ENCODE measurements at regions not wholly inside any gene's neighbourhood (a gene's known extent, or its start where the extent isn't known, plus 50 kb on each side); places are given as distances from the start of the nearest gene placed in this dataset.

- peaks cover 3% of the 10 kb centered on the region; the same call in 2 of the 3 replicates for H3K9me3 ChIP-seq (replicated peaks; ENCODE audit: control insufficient read depth, insufficient read depth, low read length)
- H3K27ac ChIP-seq (ENCODE audit: control insufficient read depth, insufficient read depth): no peak overlapping the region
- ChIA-PET CTCF (no interaction called here), POLR2A (no interaction called here), RAD21 (ENCODE audit: unreplicated experiment) (no interaction called here), SMC1A (ENCODE audit: uncharacterized antibody, unreplicated experiment) (no interaction called here)
- no peak overlapping the region for H3K9ac ChIP-seq (ENCODE audit: control insufficient read depth, insufficient read depth, low read length)
- no peak overlapping the region for H3K4me2 ChIP-seq (ENCODE audit: control insufficient read depth, insufficient read depth)
- no peaks in the 10 kb centered on the region for H4K20me1 ChIP-seq (ENCODE audit: control insufficient read depth, insufficient read depth)
- BruUV-seq (replicated peaks): no TSS peak
- ATAC-seq: no peak
- no peaks in the 10 kb centered on the region for H3K79me2 ChIP-seq (ENCODE audit: control insufficient read depth, insufficient read depth, low read length)
- WGBS (ENCODE audit: insufficient coverage, insufficient replicate concordance, low lambda C conversion rate, missing lambda C conversion rate): 68% methylated on average over 6 of the region's 6 CpGs
- H2AFZ ChIP-seq (ENCODE audit: control insufficient read depth, low read depth, low read length): no peak overlapping the region
- H3K4me1 ChIP-seq (ENCODE audit: control insufficient read depth, insufficient read depth, low read length): peaks cover 15% of the 10 kb centered on the region
- DNase-seq (ENCODE audit: low read depth, low spot score): no peak
- in situ Hi-C loops (cut with MboI) (no loop called here), intact Hi-C loops (cut with micrococcal nuclease; ENCODE audit: unreplicated experiment) (no loop called here)
- no peak overlapping the region for H3K4me3 ChIP-seq
- H3K27me3 ChIP-seq (replicated peaks in 1 of 2; ENCODE audit: control insufficient read depth in 2 of 2, insufficient read depth in 2 of 2, low read length in 1 of 2): no peaks in the 10 kb centered on the region; a peak in 1 of 4 replicates
- TF ChIP-seq FOXK2 (IDR thresholded peaks at IDR 0.05): no peak
- no peak for TF ChIP-seq ASH2L (IDR thresholded peaks at IDR 0.05; ENCODE audit: borderline replicate concordance, low read depth)
- TF ChIP-seq FOXM1 (IDR thresholded peaks at IDR 0.05; ENCODE audit: low read depth, low read length): no peak
- no peak for TF ChIP-seq ZNF274 (IDR thresholded peaks at IDR 0.05; ENCODE audit: insufficient read depth, insufficient read length)
- no peak for TF ChIP-seq POU2F2 (IDR thresholded peaks at IDR 0.05; ENCODE audit: borderline replicate concordance, low read depth, low read length)
- no peak for TF ChIP-seq TBL1XR1 (IDR thresholded peaks at IDR 0.05; ENCODE audit: low read depth, low read length)
- no peak for TF ChIP-seq IRF5 (IDR thresholded peaks at IDR 0.05; ENCODE audit: borderline replicate concordance)
- TF ChIP-seq EP300 (IDR thresholded peaks at IDR 0.05; ENCODE audit: borderline replicate concordance in 1 of 2, control insufficient read depth in 1 of 2, low read depth in 2 of 2, low read length in 2 of 2): no peak
- no peak for TF ChIP-seq RBBP5 (conservative IDR thresholded peaks at IDR 0.05)
- TF ChIP-seq HDAC2 (IDR thresholded peaks at IDR 0.05): no peak
- TF ChIP-seq USF2 (IDR thresholded peaks at IDR 0.05; ENCODE audit: borderline replicate concordance, low read depth, low read length): no peak
- TF ChIP-seq MYC (IDR thresholded peaks at IDR 0.05; ENCODE audit: insufficient read depth, insufficient read length, insufficient replicate concordance, low read length, severe bottlenecking): no peak
- TF ChIP-seq CHD1 (IDR thresholded peaks at IDR 0.05; ENCODE audit: low read depth, low read length): no peak
- no peak for TF ChIP-seq ZNF384 (IDR thresholded peaks at IDR 0.05; ENCODE audit: borderline replicate concordance, low read depth, low read length)
- TF ChIP-seq ZZZ3 (IDR thresholded peaks at IDR 0.05; ENCODE audit: control insufficient read depth, insufficient read length, low read depth): no peak
- TF ChIP-seq IRF3 (IDR thresholded peaks at IDR 0.05): no peak
- TF ChIP-seq BCL11A (IDR thresholded peaks at IDR 0.05; ENCODE audit: low read depth, low read length): no peak
- TF ChIP-seq RUNX3 (IDR thresholded peaks at IDR 0.05; ENCODE audit: low read length): no peak
- no peaks in the 10 kb centered on the region for H3K36me3 ChIP-seq (ENCODE audit: control insufficient read depth in 2 of 2, insufficient read depth in 2 of 2, low read length in 1 of 2)
- no peak for FAIRE-seq
These were observed 238.9 kb downstream of the UACA start for GRCh38 chr15:70524470-70524869.
